ENCODE measurements at regions not wholly inside any gene's neighbourhood (a gene's known extent, or its start where the extent isn't known, plus 50 kb on each side); places are given as distances from the start of the nearest gene placed in this dataset.

DNA sequence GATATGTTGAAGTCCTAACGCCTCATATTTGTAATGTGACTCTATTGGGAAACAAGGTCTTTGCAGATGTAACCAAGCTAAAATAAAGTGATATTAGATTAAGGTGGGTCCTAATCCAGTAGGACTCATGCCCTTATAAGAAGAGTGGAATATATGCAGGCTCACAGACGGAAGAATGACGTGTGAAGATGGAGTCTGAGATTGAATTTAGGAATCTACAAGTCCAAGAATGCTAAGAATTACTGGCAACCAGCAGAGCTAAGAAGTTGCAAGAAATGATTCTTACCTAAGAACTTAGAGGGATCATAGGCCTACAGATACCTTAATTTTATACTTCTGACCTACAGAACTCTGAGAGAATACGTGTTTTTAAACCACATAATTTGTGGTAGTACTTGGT lies 350.0 kb upstream of the ST8SIA4 start:
- TF ChIP-seq, protein P1, sequence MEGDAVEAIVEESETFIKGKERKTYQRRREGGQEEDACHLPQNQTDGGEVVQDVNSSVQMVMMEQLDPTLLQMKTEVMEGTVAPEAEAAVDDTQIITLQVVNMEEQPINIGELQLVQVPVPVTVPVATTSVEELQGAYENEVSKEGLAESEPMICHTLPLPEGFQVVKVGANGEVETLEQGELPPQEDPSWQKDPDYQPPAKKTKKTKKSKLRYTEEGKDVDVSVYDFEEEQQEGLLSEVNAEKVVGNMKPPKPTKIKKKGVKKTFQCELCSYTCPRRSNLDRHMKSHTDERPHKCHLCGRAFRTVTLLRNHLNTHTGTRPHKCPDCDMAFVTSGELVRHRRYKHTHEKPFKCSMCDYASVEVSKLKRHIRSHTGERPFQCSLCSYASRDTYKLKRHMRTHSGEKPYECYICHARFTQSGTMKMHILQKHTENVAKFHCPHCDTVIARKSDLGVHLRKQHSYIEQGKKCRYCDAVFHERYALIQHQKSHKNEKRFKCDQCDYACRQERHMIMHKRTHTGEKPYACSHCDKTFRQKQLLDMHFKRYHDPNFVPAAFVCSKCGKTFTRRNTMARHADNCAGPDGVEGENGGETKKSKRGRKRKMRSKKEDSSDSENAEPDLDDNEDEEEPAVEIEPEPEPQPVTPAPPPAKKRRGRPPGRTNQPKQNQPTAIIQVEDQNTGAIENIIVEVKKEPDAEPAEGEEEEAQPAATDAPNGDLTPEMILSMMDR (IDR thresholded peaks at IDR 0.05 in 4 of 5, conservative IDR thresholded peaks at IDR 0.05 in 1 of 5), result no peak
- no peak for TF ChIP-seq POLR2A (IDR thresholded peaks at IDR 0.05)
